ENCODE measurements at regions not wholly inside any gene's neighbourhood (a gene's known extent, or its start where the extent isn't known, plus 50 kb on each side); places are given as distances from the start of the nearest gene placed in this dataset.

DNA sequence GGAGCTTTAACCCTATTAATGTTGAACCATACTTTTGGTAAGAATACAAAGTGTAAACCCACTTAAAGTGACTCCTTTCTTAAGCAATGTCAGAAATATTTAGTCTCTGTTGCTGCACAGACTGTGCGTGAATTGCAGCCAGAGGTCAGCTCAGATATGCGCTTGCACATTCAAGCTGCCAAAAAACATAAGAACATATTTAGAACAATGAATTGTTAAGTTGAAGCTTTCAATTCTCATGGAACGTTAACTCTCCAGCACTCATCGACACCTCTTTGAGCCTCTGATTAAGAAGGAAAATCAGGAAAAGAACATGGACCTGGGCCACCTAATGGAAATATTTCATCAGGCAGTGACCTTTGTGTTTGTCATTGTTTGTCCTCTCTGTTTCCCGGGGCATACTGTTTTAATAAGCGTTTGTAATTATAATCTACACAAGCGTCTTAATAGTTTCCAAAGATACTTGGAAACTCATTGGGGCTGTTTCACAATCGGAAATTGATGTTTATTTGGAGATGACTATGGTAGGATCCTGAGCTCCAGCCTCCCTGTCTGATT, 193.0 kb upstream of the CELF2 start:
- no peaks in the 10 kb centered on the region for H3K9me3 ChIP-seq
- TF ChIP-seq, protein P1, sequence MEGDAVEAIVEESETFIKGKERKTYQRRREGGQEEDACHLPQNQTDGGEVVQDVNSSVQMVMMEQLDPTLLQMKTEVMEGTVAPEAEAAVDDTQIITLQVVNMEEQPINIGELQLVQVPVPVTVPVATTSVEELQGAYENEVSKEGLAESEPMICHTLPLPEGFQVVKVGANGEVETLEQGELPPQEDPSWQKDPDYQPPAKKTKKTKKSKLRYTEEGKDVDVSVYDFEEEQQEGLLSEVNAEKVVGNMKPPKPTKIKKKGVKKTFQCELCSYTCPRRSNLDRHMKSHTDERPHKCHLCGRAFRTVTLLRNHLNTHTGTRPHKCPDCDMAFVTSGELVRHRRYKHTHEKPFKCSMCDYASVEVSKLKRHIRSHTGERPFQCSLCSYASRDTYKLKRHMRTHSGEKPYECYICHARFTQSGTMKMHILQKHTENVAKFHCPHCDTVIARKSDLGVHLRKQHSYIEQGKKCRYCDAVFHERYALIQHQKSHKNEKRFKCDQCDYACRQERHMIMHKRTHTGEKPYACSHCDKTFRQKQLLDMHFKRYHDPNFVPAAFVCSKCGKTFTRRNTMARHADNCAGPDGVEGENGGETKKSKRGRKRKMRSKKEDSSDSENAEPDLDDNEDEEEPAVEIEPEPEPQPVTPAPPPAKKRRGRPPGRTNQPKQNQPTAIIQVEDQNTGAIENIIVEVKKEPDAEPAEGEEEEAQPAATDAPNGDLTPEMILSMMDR (IDR thresholded peaks at IDR 0.05) = no peak
- H3K36me3 ChIP-seq = no peaks in the 10 kb centered on the region
- H3K27me3 ChIP-seq (ENCODE audit: low read depth) = no peaks in the 10 kb centered on the region
- H3K4me3 ChIP-seq = no peak overlapping the region
- no peak for DNase-seq
- peak overlapping the region; percentile 74 for H3K27ac ChIP-seq
- peak; percentile 73 to 83 for ATAC-seq
- intact Hi-C loops (cut with DNase I) = no loop called here
- H3K4me1 ChIP-seq = peaks cover 24% of the 10 kb centered on the region

DNA sequence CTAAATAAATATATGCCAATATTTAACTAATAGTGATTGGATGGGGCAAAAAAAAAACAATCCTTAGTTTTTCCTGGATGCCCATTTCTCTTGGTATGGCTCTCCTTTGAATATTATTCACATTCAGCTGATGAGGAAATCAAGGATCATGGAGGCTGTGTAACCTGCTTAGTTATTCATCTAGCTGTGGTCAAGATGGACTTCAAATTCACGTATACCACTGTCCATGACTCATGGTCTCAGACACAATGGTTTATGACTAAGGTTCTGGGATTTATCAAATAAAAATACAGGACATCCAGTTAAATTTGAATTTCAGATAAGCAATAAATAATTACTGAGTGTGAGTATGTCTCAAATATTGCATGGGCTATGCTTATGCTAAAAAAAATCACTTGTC, 191.5 kb upstream of the CELF2 start:
- TF ChIP-seq, protein P1 (IDR thresholded peaks at IDR 0.05) = no peak
- ATAC-seq (no peak), DNase-seq (no peak)
- intact Hi-C loops (cut with DNase I) = no loop called here
- Histone ChIP-seq H3K27me3 (ENCODE audit: low read depth) (no peaks in the 10 kb centered on the region), H3K36me3 (no peaks in the 10 kb centered on the region), H3K4me1 (peaks cover 37% of the 10 kb centered on the region), H3K4me3 (no peak overlapping the region), H3K9me3 (no peaks in the 10 kb centered on the region), H3K27ac (peak overlapping the region; percentile 74)

DNA sequence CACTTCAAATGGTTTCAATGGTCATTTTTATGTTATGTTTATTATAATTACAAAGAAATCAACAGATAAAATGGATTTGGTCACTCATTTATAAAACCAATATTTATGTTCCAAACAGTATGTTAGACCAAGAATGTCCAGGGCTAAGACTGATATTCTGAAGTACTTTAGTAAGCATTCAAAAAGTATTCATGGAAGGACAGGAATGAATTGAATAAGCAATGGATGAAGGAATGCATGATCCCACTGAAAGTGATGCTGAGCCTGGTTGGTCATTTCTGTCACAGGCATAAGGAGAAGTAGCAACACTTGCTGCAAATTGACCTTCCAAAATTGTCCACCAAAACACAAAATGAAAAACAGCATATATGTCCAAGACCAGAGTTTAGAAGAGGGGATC, 189.0 kb upstream of the CELF2 start:
- DNase-seq (no peak), ATAC-seq (peak in 1 of 2 donors; percentile 32)
- Histone ChIP-seq H3K27ac (no peak overlapping the region), H3K36me3 (no peaks in the 10 kb centered on the region), H3K27me3 (ENCODE audit: low read depth) (no peaks in the 10 kb centered on the region), H3K4me1 (peaks cover 22% of the 10 kb centered on the region), H3K9me3 (no peaks in the 10 kb centered on the region), H3K4me3 (no peak overlapping the region)
- intact Hi-C loops (cut with DNase I) = no loop called here
- TF ChIP-seq, protein P1 (IDR thresholded peaks at IDR 0.05) = no peak

DNA sequence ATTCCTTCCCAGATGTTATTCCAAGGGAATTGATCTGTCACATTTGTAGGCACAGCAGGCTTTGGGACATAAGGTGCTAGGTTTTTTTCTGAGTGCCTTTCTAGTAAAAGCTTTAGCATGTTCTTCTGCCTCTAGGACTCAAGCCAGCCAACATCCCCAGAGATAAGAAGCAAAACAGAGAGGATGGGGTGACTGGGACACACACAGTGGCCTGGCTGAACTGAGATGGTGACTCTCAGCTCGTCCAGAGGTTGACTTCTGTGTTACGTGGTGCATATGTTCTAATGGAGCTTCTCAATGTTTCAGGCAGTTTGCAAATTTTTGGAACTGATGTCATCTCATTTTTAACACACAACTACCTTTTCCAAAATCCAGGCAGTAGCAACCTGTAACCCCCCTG, 188.1 kb upstream of the CELF2 start:
- Histone ChIP-seq H3K4me1 (peaks cover 15% of the 10 kb centered on the region), H3K9me3 (no peaks in the 10 kb centered on the region), H3K36me3 (no peaks in the 10 kb centered on the region), H3K27ac (peak overlapping the region; percentile 87), H3K27me3 (ENCODE audit: low read depth) (no peaks in the 10 kb centered on the region), H3K4me3 (no peak overlapping the region)
- ATAC-seq = no peak
- intact Hi-C loops (cut with DNase I) = no loop called here
- no peak for DNase-seq
- TF ChIP-seq, protein P1 (IDR thresholded peaks at IDR 0.05) = no peak

DNA sequence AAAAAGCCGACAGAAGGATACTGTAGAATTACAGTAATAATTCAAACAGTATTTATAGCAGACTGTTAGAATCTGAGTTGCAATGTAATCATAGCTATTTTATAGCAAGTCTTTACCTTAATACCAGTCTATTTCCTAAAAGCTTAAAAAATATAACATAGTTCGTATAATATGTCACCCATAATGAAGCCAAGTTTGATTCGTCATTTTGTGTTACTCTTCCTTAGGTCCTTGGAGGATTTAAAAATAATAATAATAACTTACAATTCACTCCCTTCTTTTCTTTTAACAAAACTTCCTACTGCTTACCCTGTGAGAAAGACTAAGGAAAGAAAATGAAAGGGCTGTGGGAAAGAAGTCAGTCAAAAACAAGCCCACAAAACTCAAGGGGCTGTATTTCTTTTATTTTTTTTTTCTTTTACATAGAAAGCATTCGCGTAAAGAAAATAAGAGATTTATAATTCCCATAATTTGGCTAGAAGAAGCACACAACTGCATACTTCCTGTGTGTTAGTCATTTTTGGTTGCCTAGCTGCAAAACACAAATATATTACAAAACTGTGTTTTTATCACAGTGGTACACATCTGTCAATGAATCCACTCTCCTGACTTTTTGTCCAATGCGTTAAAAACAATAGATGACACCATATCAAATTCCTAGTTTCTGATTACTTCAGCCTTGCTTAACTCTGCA, 187.2 kb upstream of the CELF2 start:
- Histone ChIP-seq H3K4me3 (no peak overlapping the region), H3K27ac (peak overlapping the region; percentile 87), H3K4me1 (peaks cover 15% of the 10 kb centered on the region), H3K36me3 (no peaks in the 10 kb centered on the region), H3K27me3 (ENCODE audit: low read depth) (no peaks in the 10 kb centered on the region), H3K9me3 (no peaks in the 10 kb centered on the region)
- ATAC-seq (peak; percentile 69 to 71), DNase-seq (no peak)
- TF ChIP-seq, protein P1 (IDR thresholded peaks at IDR 0.05) = no peak
- intact Hi-C loops (cut with DNase I) = no loop called here
